Loucy (cell line): ENCODE measurements at regions not wholly inside any gene's neighbourhood (a gene's known extent, or its start where the extent isn't known, plus 50 kb on each side); places are given as distances from the start of the nearest gene placed in this dataset.
"Not testable (repeated sequence)": the region's sequence is repeated elsewhere in the genome, so short reads cannot be mapped to it uniquely, and the experiment has no call there.

ENCODE experiments used
- H2AFZ ChIP-seq: fragments of 200-600 bp; sonication (generic); 2 replicates; pipeline ENCODE4 v1.6.0; 2016; ENCODE audit warnings: antibody characterized with exemption, mild to moderate bottlenecking, low read length, moderate library complexity
- H3F3A ChIP-seq: fragments of 200-600 bp; 2 replicates; pipeline ENCODE4 v1.6.0; 2016; ENCODE audit warnings: antibody characterized with exemption, low read depth, mild to moderate bottlenecking
- H3K27me3 ChIP-seq: fragments of 200-600 bp; sonication (generic); 2 replicates; pipeline ENCODE4 v1.6.1; 2014; ENCODE audit warnings: low read length, mild to moderate bottlenecking; ENCODE audit not compliant: insufficient read depth, poor library complexity, severe bottlenecking
- H3K36me3 ChIP-seq: fragments of 200-600 bp; sonication (generic); 2 replicates; pipeline ENCODE4 v1.6.1; 2016; ENCODE audit warnings: low read length; ENCODE audit not compliant: insufficient read depth
- H3K4me1 ChIP-seq: fragments of 200-600 bp; sonication (generic); 2 replicates; pipeline ENCODE4 v1.5.1; 2014; ENCODE audit warnings: low read length, mild to moderate bottlenecking; ENCODE audit not compliant: insufficient read depth, poor library complexity, severe bottlenecking
- H3K4me2 ChIP-seq: fragments of 200-600 bp; sonication (generic); 2 replicates; pipeline ENCODE4 v1.6.0; 2014; ENCODE audit warnings: antibody characterized with exemption, low read length, low read depth, mild to moderate bottlenecking; ENCODE audit not compliant: poor library complexity, severe bottlenecking
- H3K4me3 ChIP-seq: fragments of 200-600 bp; sonication (generic); 2 replicates; pipeline ENCODE4 v1.5.1; 2014; ENCODE audit warnings: low read length, mild to moderate bottlenecking, mixed read lengths; ENCODE audit not compliant: poor library complexity, severe bottlenecking
- H3K79me2 ChIP-seq: fragments of 200-600 bp; sonication (generic); 2 replicates; pipeline ENCODE4 v1.6.1; 2014; ENCODE audit warnings: low read length; ENCODE audit not compliant: insufficient read depth
- H3K9ac ChIP-seq: fragments of 200-600 bp; sonication (generic); 2 replicates; pipeline ENCODE4 v1.6.0; 2014; ENCODE audit warnings: mild to moderate bottlenecking, low read depth, low read length, moderate library complexity; ENCODE audit not compliant: poor library complexity, severe bottlenecking
- H3K9me2 ChIP-seq: fragments of 200-600 bp; sonication (generic); replicated peaks from 2 replicates; pipeline ENCODE4 v1.6.1; 2016; ENCODE audit warnings: low read depth, low read length, mixed read lengths
- H3K9me3 ChIP-seq: fragments of 200-600 bp; sonication (generic); 2 replicates; pipeline ENCODE4 v1.6.1; 2014; ENCODE audit warnings: mild to moderate bottlenecking, antibody characterized with exemption, low read length, low read depth; ENCODE audit not compliant: insufficient read depth
- H4K20me1 ChIP-seq: fragments of 200-600 bp; sonication (generic); 2 replicates; pipeline ENCODE4 v1.6.0; 2014; ENCODE audit warnings: antibody characterized with exemption, low read length, mild to moderate bottlenecking; ENCODE audit not compliant: insufficient read depth, poor library complexity, severe bottlenecking
- EZH2phosphoT487 ChIP-seq: fragments of 200-600 bp; IDR thresholded peaks from 2 replicates; pipeline ENCODE4 v1.6.1; 2018; ENCODE audit warnings: antibody characterized with exemption, mild to moderate bottlenecking, moderate library complexity, borderline replicate concordance
- TF ChIP-seq, protein P1 (sequence below): fragments of 200-600 bp; sonication (generic); conservative IDR thresholded peaks from 2 replicates; pipeline ENCODE4 v1.5.1; 2014; ENCODE audit warnings: mild to moderate bottlenecking, antibody characterized with exemption, low read length

DNA sequence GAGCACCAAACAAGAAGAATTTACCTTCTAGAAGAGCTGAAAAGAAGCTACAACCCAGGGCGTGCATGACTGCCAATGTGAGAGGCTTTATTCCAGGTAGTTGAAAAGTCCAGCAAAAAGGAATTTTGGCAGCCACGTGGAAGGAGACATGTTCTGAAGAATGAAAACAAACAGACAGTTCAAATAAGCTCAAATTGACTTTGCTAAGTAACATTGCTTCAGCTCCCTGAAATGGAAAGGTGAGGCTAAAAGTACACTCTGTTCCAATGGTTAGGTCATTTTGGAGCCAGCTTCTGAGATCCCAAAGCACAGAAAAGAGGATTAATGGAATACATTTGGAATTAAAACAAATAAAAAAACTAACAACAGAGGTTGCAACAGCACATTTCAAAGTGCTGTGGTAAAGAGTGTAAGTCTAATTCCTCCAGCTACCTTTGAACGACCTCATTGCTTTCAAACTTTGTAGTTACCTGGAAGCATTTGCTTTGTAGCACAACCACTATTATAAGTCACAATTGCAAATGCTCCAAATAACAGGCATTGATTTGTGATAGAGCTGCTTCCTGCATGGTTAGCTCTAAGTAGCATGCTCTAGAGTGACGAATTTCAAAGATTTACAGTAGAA, 405.3 kb upstream of the EDA2R start:
- H4K20me1 ChIP-seq = no peaks in the 10 kb centered on the region
- no peaks in the 10 kb centered on the region for H3K9me3 ChIP-seq

DNA sequence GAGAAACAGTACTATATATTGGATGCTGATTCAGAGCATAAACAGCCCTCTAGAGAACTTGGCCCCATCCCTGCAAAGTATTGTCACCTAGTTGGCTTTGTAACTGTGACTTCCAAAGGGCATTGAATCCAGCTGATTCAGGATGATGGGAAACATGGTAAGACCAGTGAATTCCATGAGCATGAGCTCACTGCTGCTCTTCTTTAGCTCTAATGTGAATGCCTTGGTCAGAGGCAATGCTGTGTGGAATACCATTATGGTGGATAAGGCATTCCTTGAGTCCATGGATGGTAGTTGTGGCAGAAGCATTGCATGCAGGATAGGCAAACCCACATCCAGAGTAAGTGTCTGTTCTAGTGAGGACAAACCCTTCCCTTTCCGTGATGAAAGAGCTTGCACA, 365.6 kb upstream of the EDA2R start:
- no peak overlapping the region for H3K4me2 ChIP-seq
- H3K9ac ChIP-seq = no peak overlapping the region
- TF ChIP-seq EZH2phosphoT487 = no peak
- TF ChIP-seq, protein P1, sequence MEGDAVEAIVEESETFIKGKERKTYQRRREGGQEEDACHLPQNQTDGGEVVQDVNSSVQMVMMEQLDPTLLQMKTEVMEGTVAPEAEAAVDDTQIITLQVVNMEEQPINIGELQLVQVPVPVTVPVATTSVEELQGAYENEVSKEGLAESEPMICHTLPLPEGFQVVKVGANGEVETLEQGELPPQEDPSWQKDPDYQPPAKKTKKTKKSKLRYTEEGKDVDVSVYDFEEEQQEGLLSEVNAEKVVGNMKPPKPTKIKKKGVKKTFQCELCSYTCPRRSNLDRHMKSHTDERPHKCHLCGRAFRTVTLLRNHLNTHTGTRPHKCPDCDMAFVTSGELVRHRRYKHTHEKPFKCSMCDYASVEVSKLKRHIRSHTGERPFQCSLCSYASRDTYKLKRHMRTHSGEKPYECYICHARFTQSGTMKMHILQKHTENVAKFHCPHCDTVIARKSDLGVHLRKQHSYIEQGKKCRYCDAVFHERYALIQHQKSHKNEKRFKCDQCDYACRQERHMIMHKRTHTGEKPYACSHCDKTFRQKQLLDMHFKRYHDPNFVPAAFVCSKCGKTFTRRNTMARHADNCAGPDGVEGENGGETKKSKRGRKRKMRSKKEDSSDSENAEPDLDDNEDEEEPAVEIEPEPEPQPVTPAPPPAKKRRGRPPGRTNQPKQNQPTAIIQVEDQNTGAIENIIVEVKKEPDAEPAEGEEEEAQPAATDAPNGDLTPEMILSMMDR = no peak
- H2AFZ ChIP-seq = no peak overlapping the region
- H3K27me3 ChIP-seq = no peaks in the 10 kb centered on the region
- H3K4me1 ChIP-seq = no peaks in the 10 kb centered on the region
- no peaks in the 10 kb centered on the region for H3K36me3 ChIP-seq
- H4K20me1 ChIP-seq = no peaks in the 10 kb centered on the region
- H3K4me3 ChIP-seq = no peak overlapping the region
- no peaks in the 10 kb centered on the region for H3K9me3 ChIP-seq
- no peaks in the 10 kb centered on the region for H3K9me2 ChIP-seq
- no peaks in the 10 kb centered on the region for H3K79me2 ChIP-seq
- no peaks in the 10 kb centered on the region for H3F3A ChIP-seq

More for the DNA sequence above, 405.3 kb upstream of the EDA2R start:
- Histone ChIP-seq H3K4me3 (no peak overlapping the region), H3F3A (no peaks in the 10 kb centered on the region), H3K36me3 (no peaks in the 10 kb centered on the region), H3K79me2 (no peaks in the 10 kb centered on the region), H3K27me3 (no peaks in the 10 kb centered on the region), H3K9ac (no peak overlapping the region), H3K4me1 (no peaks in the 10 kb centered on the region), H3K9me2 (no peaks in the 10 kb centered on the region), H2AFZ (no peak overlapping the region), H3K4me2 (no peak overlapping the region)
- TF ChIP-seq, protein P1 = no peak
- no peak for TF ChIP-seq EZH2phosphoT487

DNA sequence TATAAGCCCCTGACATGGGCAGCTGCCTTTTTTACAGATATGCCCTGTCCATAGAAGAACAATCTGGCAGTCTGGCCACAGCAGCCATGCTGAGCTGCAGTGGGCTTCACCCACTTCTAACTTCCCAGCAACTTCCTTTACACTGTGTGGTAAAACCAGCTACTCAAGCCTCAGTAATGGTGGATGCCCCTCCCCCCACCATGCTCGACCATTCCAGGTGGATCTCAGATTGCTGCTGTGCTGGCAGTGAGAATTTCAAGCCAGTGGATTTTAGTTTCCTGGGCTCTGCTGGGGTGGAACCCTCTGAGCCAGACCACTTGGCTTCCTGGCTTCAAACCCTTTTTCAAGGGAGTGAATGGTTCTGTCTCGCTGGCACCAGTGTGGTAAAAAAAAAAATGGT, 355.9 kb upstream of the EDA2R start:
- no peak overlapping the region for H3K4me3 ChIP-seq
- no peaks in the 10 kb centered on the region for H3K36me3 ChIP-seq
- no peak overlapping the region for H3K4me2 ChIP-seq
- H2AFZ ChIP-seq = no peak overlapping the region
- no peak for TF ChIP-seq EZH2phosphoT487
- TF ChIP-seq, protein P1 = no peak
- no peak overlapping the region for H3K9ac ChIP-seq
- H3K9me3 ChIP-seq = no peaks in the 10 kb centered on the region
- H4K20me1 ChIP-seq = no peaks in the 10 kb centered on the region
- no peaks in the 10 kb centered on the region for H3K4me1 ChIP-seq
- no peaks in the 10 kb centered on the region for H3K27me3 ChIP-seq
- H3K79me2 ChIP-seq = no peaks in the 10 kb centered on the region
- no peaks in the 10 kb centered on the region for H3F3A ChIP-seq
- H3K9me2 ChIP-seq = no peaks in the 10 kb centered on the region

DNA sequence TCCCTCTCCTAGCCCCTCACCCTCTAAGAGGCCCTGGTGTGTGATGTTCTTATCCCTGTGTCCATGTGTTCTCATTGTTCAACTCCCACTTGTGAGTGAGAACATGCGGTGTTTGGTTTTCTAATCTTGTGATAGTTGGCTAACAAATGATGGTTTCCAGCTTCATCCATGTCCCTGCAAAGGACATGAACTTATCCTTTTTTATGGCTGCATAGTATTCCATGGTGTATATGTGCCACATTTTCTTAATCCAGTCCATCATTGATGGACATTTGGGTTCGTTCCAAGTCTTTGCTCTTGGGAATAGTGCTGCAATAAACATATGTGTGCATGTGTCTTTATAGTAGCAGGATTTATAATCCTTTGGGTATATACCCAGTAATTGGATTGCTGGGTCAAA, 353.2 kb upstream of the EDA2R start:
- H3K9ac ChIP-seq, H3F3A ChIP-seq, H3K4me1 ChIP-seq, H3K4me3 ChIP-seq, H3K9me2 ChIP-seq, H3K36me3 ChIP-seq, H2AFZ ChIP-seq, H3K79me2 ChIP-seq, H3K4me2 ChIP-seq, H3K9me3 ChIP-seq, H4K20me1 ChIP-seq, H3K27me3 ChIP-seq: not testable (repeated sequence)
